Activated naive CD8-positive, alpha-beta T cell treated with anti-CD3 and anti-CD28 coated beads, Interleukin-2, amount 50 U/mL, for 24 hours (primary cell): ENCODE measurements at regions not wholly inside any gene's neighbourhood (a gene's known extent, or its start where the extent isn't known, plus 50 kb on each side); places are given as distances from the start of the nearest gene placed in this dataset.

ENCODE experiments used
- ATAC-seq: fragments of 150-1000 bp; cut with Tn5 transposase; one replicate; pipeline ENCODE4 v1.10.0; 2021
- DNase-seq: peaks from one replicate; pipeline ENCODE4 v3.0.0; 2021
- H3K27ac Mint-ChIP-seq: one replicate; pipeline ENCODE4 v1.8.0; 2021; ENCODE audit warnings: mild to moderate bottlenecking, mixed read lengths
- H3K27me3 Mint-ChIP-seq: one replicate; pipeline ENCODE4 v1.8.0; 2021; ENCODE audit warnings: mixed read lengths
- H3K36me3 Mint-ChIP-seq: one replicate; pipeline ENCODE4 v1.8.0; 2021; ENCODE audit warnings: low read depth, mixed read lengths
- H3K4me1 Mint-ChIP-seq: one replicate; pipeline ENCODE4 v1.8.0; 2021; ENCODE audit warnings: mixed read lengths
- H3K4me3 Mint-ChIP-seq: one replicate; pipeline ENCODE4 v1.8.0; 2021; ENCODE audit warnings: mild to moderate bottlenecking, moderate library complexity, mixed read lengths
- H3K9me3 Mint-ChIP-seq: one replicate; pipeline ENCODE4 v1.8.0; 2021; ENCODE audit warnings: mixed read lengths

- Mint-ChIP-seq H3K9me3 (no peaks in the 10 kb centered on the region), H3K36me3 (no peaks in the 10 kb centered on the region), H3K4me1 (peaks cover 3% of the 10 kb centered on the region), H3K27me3 (peaks cover 27% of the 10 kb centered on the region), H3K27ac (no peak overlapping the region), H3K4me3 (no peak overlapping the region)
- DNase-seq (peak; percentile 2), ATAC-seq (peak; percentile 83)
Measured at GRCh38 chr18:24530630-24531111, 70.2 kb downstream of the HRH4 start.

DNA sequence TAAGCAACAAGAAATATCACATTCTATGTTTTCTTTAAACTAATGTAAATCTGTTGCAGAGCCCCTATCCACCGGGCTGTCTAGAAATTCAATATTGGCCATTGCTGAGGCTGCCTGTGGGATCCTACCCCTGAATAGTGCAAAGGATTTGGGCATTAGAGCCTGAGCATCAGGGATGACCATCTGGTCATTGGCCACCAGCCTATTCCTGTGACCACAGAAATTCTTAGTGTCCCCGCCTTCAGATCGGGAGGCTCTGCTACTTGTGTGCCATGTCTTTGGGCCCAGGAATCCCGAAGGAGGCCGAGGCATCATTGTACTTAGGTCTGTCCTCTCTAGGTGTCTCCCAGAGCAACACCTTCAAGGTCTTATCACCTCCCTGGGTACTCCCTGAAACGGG lies 73.8 kb downstream of the HRH4 start:
- Mint-ChIP-seq H3K36me3 (no peaks in the 10 kb centered on the region), H3K9me3 (no peaks in the 10 kb centered on the region), H3K4me3 (no peak overlapping the region), H3K27me3 (peaks cover 26% of the 10 kb centered on the region), H3K4me1 (peaks cover 3% of the 10 kb centered on the region), H3K27ac (no peak overlapping the region)
- DNase-seq, result no peak
- ATAC-seq, result no peak

GRCh38 chr18:24534737-24535136 lies 74.3 kb downstream of the HRH4 start:
- DNase-seq (no peak), ATAC-seq (no peak)
- H3K27me3 Mint-ChIP-seq, result peaks cover 26% of the 10 kb centered on the region
- H3K27ac Mint-ChIP-seq, result no peak overlapping the region
- no peaks in the 10 kb centered on the region for H3K9me3 Mint-ChIP-seq
- no peak overlapping the region for H3K4me3 Mint-ChIP-seq
- H3K36me3 Mint-ChIP-seq, result no peaks in the 10 kb centered on the region
- peaks cover 3% of the 10 kb centered on the region for H3K4me1 Mint-ChIP-seq

GRCh38 chr18:24535527-24536295 lies 75.3 kb downstream of the HRH4 start:
- Mint-ChIP-seq H3K4me3 (no peak overlapping the region), H3K4me1 (no peaks in the 10 kb centered on the region), H3K36me3 (no peaks in the 10 kb centered on the region), H3K27ac (no peak overlapping the region), H3K27me3 (peaks cover 23% of the 10 kb centered on the region), H3K9me3 (no peaks in the 10 kb centered on the region)
- ATAC-seq (no peak), DNase-seq (no peak)

- H3K4me1 Mint-ChIP-seq, result no peaks in the 10 kb centered on the region
- no peak for DNase-seq
- no peak for ATAC-seq
- no peaks in the 10 kb centered on the region for H3K9me3 Mint-ChIP-seq
- H3K27ac Mint-ChIP-seq, result no peak overlapping the region
- H3K4me3 Mint-ChIP-seq, result no peak overlapping the region
- H3K27me3 Mint-ChIP-seq, result peaks cover 21% of the 10 kb centered on the region
- no peaks in the 10 kb centered on the region for H3K36me3 Mint-ChIP-seq
Measured at GRCh38 chr18:24536326-24536725, 75.9 kb downstream of the HRH4 start.

- H3K27ac Mint-ChIP-seq, result no peak overlapping the region
- H3K9me3 Mint-ChIP-seq, result no peaks in the 10 kb centered on the region
- H3K4me3 Mint-ChIP-seq, result no peak overlapping the region
- DNase-seq, result no peak
- H3K4me1 Mint-ChIP-seq, result no peaks in the 10 kb centered on the region
- H3K27me3 Mint-ChIP-seq, result peaks cover 20% of the 10 kb centered on the region
- no peak for ATAC-seq
- no peaks in the 10 kb centered on the region for H3K36me3 Mint-ChIP-seq
Measured at GRCh38 chr18:24536834-24537233, 76.4 kb downstream of the HRH4 start.

DNA sequence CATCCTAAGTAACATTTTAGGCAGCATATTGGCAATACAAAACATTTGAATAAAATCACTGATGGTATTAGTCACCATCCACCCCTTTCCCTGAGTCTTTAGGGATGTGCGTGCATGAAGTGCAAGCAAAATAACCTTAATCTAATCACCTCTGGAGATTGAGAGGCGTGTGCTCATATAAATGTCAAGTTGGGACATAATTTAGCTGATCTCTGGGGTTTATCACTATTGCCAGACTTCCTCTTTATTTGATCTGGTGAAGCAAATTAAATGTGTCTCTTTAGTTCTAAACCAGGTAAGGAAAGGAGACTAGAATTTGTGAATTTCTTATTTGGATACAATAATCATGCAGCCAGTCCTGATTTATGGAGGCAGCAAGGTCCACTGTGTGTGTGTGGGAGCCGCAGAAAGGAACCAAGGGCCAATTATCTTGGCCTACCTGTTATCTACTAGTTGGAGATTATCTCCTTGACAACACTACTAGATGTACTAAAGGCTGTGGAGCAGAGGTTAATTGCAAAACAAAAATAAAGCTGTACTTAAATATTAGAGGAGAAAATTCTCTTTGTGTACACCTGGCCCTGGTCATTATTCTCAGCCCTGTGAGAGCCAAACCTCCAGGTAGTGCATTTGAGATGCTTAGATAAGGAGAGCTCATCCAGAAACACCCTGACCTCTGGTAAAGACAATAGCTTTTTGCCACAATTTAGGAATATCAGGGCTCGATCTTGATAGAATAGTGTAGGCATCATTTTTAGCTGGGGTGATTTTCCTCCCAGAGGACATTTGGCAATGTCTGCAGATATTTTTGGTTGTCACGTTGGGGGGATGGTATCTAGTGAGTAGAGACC lies 78.2 kb downstream of the HRH4 start:
- no peak overlapping the region for H3K4me3 Mint-ChIP-seq
- no peak for ATAC-seq
- H3K4me1 Mint-ChIP-seq, result no peaks in the 10 kb centered on the region
- H3K27me3 Mint-ChIP-seq, result peaks cover 8% of the 10 kb centered on the region
- no peaks in the 10 kb centered on the region for H3K36me3 Mint-ChIP-seq
- H3K27ac Mint-ChIP-seq, result no peak overlapping the region
- H3K9me3 Mint-ChIP-seq, result no peaks in the 10 kb centered on the region
- DNase-seq, result no peak

GRCh38 chr18:24539866-24540617 lies 79.6 kb downstream of the HRH4 start:
- Mint-ChIP-seq H3K36me3 (no peaks in the 10 kb centered on the region), H3K27ac (no peak overlapping the region), H3K4me3 (no peak overlapping the region), H3K9me3 (no peaks in the 10 kb centered on the region), H3K4me1 (no peaks in the 10 kb centered on the region), H3K27me3 (peaks cover 8% of the 10 kb centered on the region)
- ATAC-seq, result no peak
- no peak for DNase-seq

GRCh38 chr18:24540896-24541295 lies 80.5 kb downstream of the HRH4 start:
- Mint-ChIP-seq H3K4me1 (no peaks in the 10 kb centered on the region), H3K36me3 (no peaks in the 10 kb centered on the region), H3K9me3 (no peaks in the 10 kb centered on the region), H3K27me3 (peaks cover 8% of the 10 kb centered on the region), H3K4me3 (no peak overlapping the region), H3K27ac (no peak overlapping the region)
- no peak for ATAC-seq
- DNase-seq, result no peak

DNA sequence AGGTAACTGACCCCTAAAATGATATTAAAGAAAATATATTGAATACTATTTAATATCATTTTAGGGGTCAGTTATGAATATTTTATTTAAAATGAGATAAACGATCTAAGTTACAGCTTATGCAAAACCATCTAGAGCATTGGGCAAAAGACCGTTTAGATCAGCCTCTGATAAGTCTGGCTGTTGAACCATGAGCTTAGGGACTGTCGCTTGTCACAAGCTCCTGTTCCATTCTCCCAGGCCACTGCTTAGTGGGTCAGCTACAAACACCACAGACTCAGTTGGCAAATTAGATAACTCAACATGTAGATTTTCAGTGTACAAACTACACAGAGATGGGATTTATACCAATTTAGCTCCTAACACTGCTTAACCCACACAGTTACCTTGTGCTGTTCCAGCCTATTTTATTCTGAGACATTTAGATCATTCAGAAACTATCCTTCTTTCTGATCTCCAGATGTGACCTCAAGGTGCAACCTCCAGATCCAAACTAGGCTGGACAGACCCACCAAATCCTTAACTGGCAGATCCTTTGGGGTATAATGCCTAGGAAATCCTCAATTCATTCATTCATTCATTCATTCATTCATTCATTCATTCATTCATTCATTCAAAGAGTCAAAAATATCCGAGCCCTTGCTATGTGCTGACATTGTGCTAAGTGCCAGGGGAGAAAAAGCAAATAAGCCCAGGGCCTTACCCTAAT lies 82.8 kb downstream of the HRH4 start:
- ATAC-seq (no peak), DNase-seq (no peak)
- Mint-ChIP-seq H3K4me1 (no peaks in the 10 kb centered on the region), H3K9me3 (no peaks in the 10 kb centered on the region), H3K4me3 (no peak overlapping the region), H3K27me3 (peaks cover 3% of the 10 kb centered on the region), H3K36me3 (no peaks in the 10 kb centered on the region), H3K27ac (no peak overlapping the region)

- H3K27ac Mint-ChIP-seq, result no peak overlapping the region
- H3K36me3 Mint-ChIP-seq, result no peaks in the 10 kb centered on the region
- no peaks in the 10 kb centered on the region for H3K9me3 Mint-ChIP-seq
- DNase-seq (no peak), ATAC-seq (no peak)
- H3K4me3 Mint-ChIP-seq, result no peak overlapping the region
- no peaks in the 10 kb centered on the region for H3K4me1 Mint-ChIP-seq
- H3K27me3 Mint-ChIP-seq, result no peaks in the 10 kb centered on the region
Measured at GRCh38 chr18:24543795-24544498, 83.5 kb downstream of the HRH4 start.

- H3K36me3 Mint-ChIP-seq, result no peaks in the 10 kb centered on the region
- DNase-seq (no peak), ATAC-seq (no peak)
- H3K27me3 Mint-ChIP-seq, result no peaks in the 10 kb centered on the region
- H3K9me3 Mint-ChIP-seq, result no peaks in the 10 kb centered on the region
- no peak overlapping the region for H3K27ac Mint-ChIP-seq
- H3K4me3 Mint-ChIP-seq, result no peak overlapping the region
- H3K4me1 Mint-ChIP-seq, result no peaks in the 10 kb centered on the region
Measured at GRCh38 chr18:24544949-24545348, 84.5 kb downstream of the HRH4 start.

GRCh38 chr18:24545651-24546050 lies 85.2 kb downstream of the HRH4 start:
- H3K4me1 Mint-ChIP-seq, result no peaks in the 10 kb centered on the region
- H3K27ac Mint-ChIP-seq, result no peak overlapping the region
- ATAC-seq (no peak), DNase-seq (no peak)
- H3K4me3 Mint-ChIP-seq, result no peak overlapping the region
- no peaks in the 10 kb centered on the region for H3K9me3 Mint-ChIP-seq
- H3K27me3 Mint-ChIP-seq, result no peaks in the 10 kb centered on the region
- H3K36me3 Mint-ChIP-seq, result no peaks in the 10 kb centered on the region

- DNase-seq (no peak), ATAC-seq (no peak)
- H3K4me3 Mint-ChIP-seq, result no peak overlapping the region
- no peak overlapping the region for H3K27ac Mint-ChIP-seq
- H3K9me3 Mint-ChIP-seq, result no peaks in the 10 kb centered on the region
- no peaks in the 10 kb centered on the region for H3K36me3 Mint-ChIP-seq
- no peaks in the 10 kb centered on the region for H3K4me1 Mint-ChIP-seq
- H3K27me3 Mint-ChIP-seq, result no peaks in the 10 kb centered on the region
Measured at GRCh38 chr18:24546307-24546706, 85.9 kb downstream of the HRH4 start.
